Body of pancreas (tissue), 4 donors: ENCODE measurements at regions not wholly inside any gene's neighbourhood (a gene's known extent, or its start where the extent isn't known, plus 50 kb on each side); places are given as distances from the start of the nearest gene placed in this dataset. TPM values are rescaled to one million over a fixed set of nuclear protein-coding genes. Genes with fewer than 3 reads are reported as not detected.

Experiments used
- ATAC-seq: fragments of 150-250 bp; one replicate; pipeline ENCODE4 v1.9.1; 2016
- DNase-seq, 4 donors: peaks; one replicate each; pipeline ENCODE4 v3.0.0-alpha.2; 2019
- H3K27ac ChIP-seq, 4 donors: fragments of 200-600 bp; sonication (generic); 1 replicate in 3 of 4; 2 replicates in 1 of 4; pipeline versions ENCODE4 v1.5.1 to v1.6.1; 2016 to 2019; ENCODE audit warnings: mild to moderate bottlenecking in 1 of 4, mixed read lengths in 1 of 4, moderate library complexity in 1 of 4
- H3K27me3 ChIP-seq, 2 donors: fragments of 200-600 bp; sonication (generic); one replicate each; pipeline ENCODE4 v1.6.0; 2016; ENCODE audit warnings: mild to moderate bottlenecking in 1 of 2
- H3K36me3 ChIP-seq, 2 donors: fragments of 200-600 bp; sonication (generic); replicated peaks in 1 of 2; 2 replicates each; pipeline ENCODE4 v1.5.1; 2016; ENCODE audit warnings: low read depth in 2 of 2; ENCODE audit not compliant: insufficient read depth in 1 of 2
- H3K4me1 ChIP-seq: fragments of 200-600 bp; sonication (generic); one replicate; pipeline ENCODE4 v1.6.0; 2016
- H3K4me3 ChIP-seq, 2 donors: fragments of 200-600 bp; sonication (generic); 1 replicate in 1 of 2; 2 replicates in 1 of 2; pipeline ENCODE4 v1.5.1; 2016 to 2019
- H3K9me3 ChIP-seq, 3 donors: fragments of 200-600 bp; sonication (generic); 1 replicate in 2 of 3; 2 replicates in 1 of 3; pipeline ENCODE4 v1.5.1; 2016
- CTCF ChIP-seq, 7 experiments: fragments of 450-650 bp in 4 of 7; fragments of 200-600 bp in 3 of 7; sonication (generic) in 3 of 7; IDR thresholded peaks; one replicate each; pipeline ENCODE4 v1.5.1; 2016 to 2019; ENCODE audit warnings: antibody characterized with exemption in 7 of 7
- POLR2A ChIP-seq, 3 donors: fragments of 450-650 bp; IDR thresholded peaks; one replicate each; pipeline ENCODE4 v1.6.1; 2016; ENCODE audit warnings: antibody characterized with exemption in 3 of 3, mild to moderate bottlenecking in 2 of 3
- WGBS, 2 donors: methylation state at CpG; one replicate each; pipeline ENCODE4 v1.1.5; 2017; 5-methylcytosine and 5-hydroxymethylcytosine counted together
- intact Hi-C: fragments of 100-400 bp; cut with DNase I; formaldehyde crosslinking; loops from one replicate; pipeline ENCODE4 v1.15.1; 2023
- small RNA-seq: library from RNA; depleted of rRNA; stranded (forward); fragments of <200 nt; gene quantifications from one replicate; pipeline ENCODE3, GENCODE V24; 2016

DNA sequence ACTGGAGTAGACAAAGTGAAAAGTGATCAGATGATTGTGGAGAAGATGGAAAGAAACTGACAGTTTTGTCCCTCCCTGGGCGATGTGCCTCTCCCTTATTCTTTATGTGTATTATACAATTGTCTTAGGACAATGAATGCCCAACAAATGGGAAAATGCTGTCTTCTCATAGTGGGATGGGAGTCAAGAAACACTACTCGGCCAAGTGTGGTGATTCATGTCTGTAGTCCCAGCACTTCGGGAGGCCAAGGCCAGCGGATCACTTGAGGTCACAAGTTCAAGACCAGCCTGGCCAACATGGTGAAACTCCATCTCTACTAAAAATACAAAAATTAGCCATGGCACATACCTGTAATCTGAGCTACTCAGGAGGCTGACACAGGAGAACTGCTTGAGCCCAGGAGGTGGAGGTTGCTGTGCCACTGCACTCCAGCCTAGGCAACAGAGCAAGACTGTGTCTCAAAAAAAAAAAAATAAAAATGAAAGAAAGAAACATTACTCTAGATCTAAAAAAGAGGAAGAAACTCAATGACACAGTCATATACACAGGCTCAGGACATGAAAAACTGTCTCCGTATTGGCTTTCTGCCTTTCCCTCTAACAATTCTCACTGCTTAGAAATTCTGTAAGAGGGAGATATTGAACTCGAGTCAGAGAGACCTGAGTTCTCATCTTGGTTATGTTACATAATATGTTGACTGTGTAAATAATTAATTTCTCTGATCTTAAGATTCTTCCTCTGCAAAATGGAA is 67.9 kb upstream of the TARS1 start:
- Histone ChIP-seq H3K4me3 (no peak overlapping the region), H3K36me3 (no peaks in the 10 kb centered on the region), H3K27me3 (no peaks in the 10 kb centered on the region), H3K27ac (no peak overlapping the region), H3K4me1 (no peaks in the 10 kb centered on the region), H3K9me3 (no peaks in the 10 kb centered on the region)
- 59 to 67% methylated on average over 6 of the region's 6 CpGs for WGBS, 2 donors
- intact Hi-C loops: no loop called here
- no peak for TF ChIP-seq CTCF (IDR thresholded peaks at IDR 0.05)
- TF ChIP-seq POLR2A (IDR thresholded peaks at IDR 0.05): no peak
- DNase-seq: no peak
- no peak for ATAC-seq

DNA sequence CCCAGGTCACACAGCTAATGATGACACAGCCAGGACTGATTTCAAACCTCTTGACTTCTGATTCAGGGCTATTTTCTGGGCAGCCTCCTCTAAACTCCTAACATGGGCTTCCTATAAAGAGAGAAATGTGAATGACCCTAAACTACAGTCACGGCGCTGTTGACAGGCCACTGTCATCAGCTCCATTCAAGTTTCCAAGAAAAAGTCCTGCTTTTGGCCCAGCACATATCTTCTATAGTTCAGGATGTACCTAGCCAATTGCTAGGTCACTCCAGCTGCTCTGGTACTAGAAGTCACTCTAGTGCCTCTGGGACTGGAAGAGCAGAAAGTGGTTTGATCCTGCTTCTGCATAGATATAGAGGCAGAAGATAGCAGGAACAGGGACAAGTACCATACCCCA is 64.9 kb upstream of the TARS1 start:
- H3K4me1 ChIP-seq: no peaks in the 10 kb centered on the region
- no peak for TF ChIP-seq CTCF (IDR thresholded peaks at IDR 0.05)
- DNase-seq: no peak
- intact Hi-C loops: no loop called here
- H3K4me3 ChIP-seq: no peak overlapping the region
- H3K27ac ChIP-seq: no peak overlapping the region
- no peaks in the 10 kb centered on the region for H3K9me3 ChIP-seq
- no peaks in the 10 kb centered on the region for H3K36me3 ChIP-seq
- WGBS, 2 donors: 80 to 81% methylated on average over 2 of the region's 2 CpGs
- no peak for ATAC-seq
- no peaks in the 10 kb centered on the region for H3K27me3 ChIP-seq

DNA sequence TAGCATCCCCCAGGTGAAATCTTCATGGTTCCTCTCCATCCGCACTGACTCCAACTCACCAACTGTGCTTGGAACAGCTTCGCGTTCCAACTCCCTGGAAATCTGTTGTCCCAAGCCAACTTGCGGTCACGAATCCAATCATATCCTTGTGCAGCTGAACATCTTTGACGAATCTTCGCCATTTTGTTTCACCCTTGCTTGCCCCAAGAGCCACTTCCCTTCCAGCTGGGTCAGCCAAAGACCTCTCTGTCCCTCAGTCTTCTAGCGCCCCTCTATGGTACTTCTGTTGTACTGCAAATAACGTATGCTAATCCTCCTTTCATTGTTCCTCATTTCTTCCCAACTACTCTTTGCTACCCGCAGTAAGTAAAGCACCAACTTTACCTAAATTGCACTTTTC is 61.0 kb upstream of the TARS1 start:
- 53 to 64% methylated on average over 10 of the region's 10 CpGs for WGBS, 2 donors
- H3K36me3 ChIP-seq: no peaks in the 10 kb centered on the region
- TF ChIP-seq POLR2A (IDR thresholded peaks at IDR 0.05): no peak
- TF ChIP-seq CTCF (IDR thresholded peaks at IDR 0.05): peak in 2 of 7 experiments; percentile 11 to 25
- DNase-seq (no peak), ATAC-seq (no peak)
- intact Hi-C loops: no loop called here
- H3K9me3 ChIP-seq: no peaks in the 10 kb centered on the region
- H3K27me3 ChIP-seq: no peaks in the 10 kb centered on the region
- no peaks in the 10 kb centered on the region for H3K4me1 ChIP-seq
- no peak overlapping the region for H3K27ac ChIP-seq
- no peak overlapping the region for H3K4me3 ChIP-seq

DNA sequence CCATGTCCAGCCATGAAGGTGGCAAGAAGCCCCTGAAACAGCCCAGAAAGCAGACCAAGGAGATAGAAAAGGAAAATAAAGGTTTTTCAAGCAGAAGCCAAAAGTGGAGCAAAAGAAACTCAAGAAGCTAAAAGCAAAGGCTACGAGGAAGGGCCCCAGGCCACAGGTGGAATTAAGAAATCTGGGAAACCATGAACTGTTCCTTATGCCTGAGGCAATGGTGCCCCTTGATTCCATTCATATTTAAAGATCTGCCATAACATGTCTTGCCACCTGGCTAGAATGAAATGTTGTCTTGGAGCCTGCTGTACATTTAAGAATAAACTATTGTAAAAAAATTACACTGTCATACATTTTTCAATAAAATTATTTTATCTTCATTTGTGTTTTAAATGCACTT is 59.5 kb upstream of the TARS1 start:
- no peak overlapping the region for H3K4me3 ChIP-seq
- H3K9me3 ChIP-seq: peaks cover 0 to 4% (median 0%) of the 10 kb centered on the region in 3 donors
- no peaks in the 10 kb centered on the region for H3K4me1 ChIP-seq
- DNase-seq: no peak
- H3K27me3 ChIP-seq: no peaks in the 10 kb centered on the region
- TF ChIP-seq POLR2A (IDR thresholded peaks at IDR 0.05) (no peak), CTCF (IDR thresholded peaks at IDR 0.05) (no peak)
- intact Hi-C loops: no loop called here
- H3K36me3 ChIP-seq: no peaks in the 10 kb centered on the region
- no peak for ATAC-seq
- 50 to 77% methylated on average over 1 of the region's 1 CpG for WGBS, 2 donors
- H3K27ac ChIP-seq: no peak overlapping the region

Small RNA genes lying in the stretch of these regions (small RNA-seq; reads per million reads assigned to genes)
- gene AC010343.2: not detected
- gene AC025459.1: not detected
